HG02981 (cell line): ENCODE measurements at regions not wholly inside any gene's neighbourhood (a gene's known extent, or its start where the extent isn't known, plus 50 kb on each side); places are given as distances from the start of the nearest gene placed in this dataset.

Source experiments
- ATAC-seq: cut with Tn5 transposase; IDR thresholded peaks from one replicate; pipeline ENCODE4 v1.9.1; 2021; ENCODE audit warnings: mild to moderate bottlenecking, moderate library complexity; ENCODE audit not compliant: unreplicated experiment

GRCh38 chr15:47514200-47514652 lies 203.1 kb upstream of the SEMA6D start:
- ATAC-seq: no peak

- ATAC-seq: no peak
Measured at GRCh38 chr15:47516558-47516957, 200.7 kb upstream of the SEMA6D start.

- ATAC-seq: no peak
Measured at GRCh38 chr15:47516972-47517371, 200.3 kb upstream of the SEMA6D start.

GRCh38 chr15:47517737-47518136 lies 199.6 kb upstream of the SEMA6D start:
- no peak for ATAC-seq

GRCh38 chr15:47523681-47524475 lies 193.4 kb upstream of the SEMA6D start:
- no peak for ATAC-seq

GRCh38 chr15:47529241-47529640 lies 188.1 kb upstream of the SEMA6D start:
- ATAC-seq: no peak

GRCh38 chr15:47534673-47535072 lies 182.6 kb upstream of the SEMA6D start:
- ATAC-seq: no peak

- ATAC-seq: no peak
Measured at GRCh38 chr15:47541562-47541961, 175.7 kb upstream of the SEMA6D start.

GRCh38 chr15:47542312-47542989 lies 174.9 kb upstream of the SEMA6D start:
- no peak for ATAC-seq

GRCh38 chr15:47548231-47548630 lies 169.1 kb upstream of the SEMA6D start:
- ATAC-seq: no peak

- no peak for ATAC-seq
Measured at GRCh38 chr15:47548986-47549385, 168.3 kb upstream of the SEMA6D start.

- ATAC-seq: no peak
Measured at GRCh38 chr15:47551079-47551478, 166.2 kb upstream of the SEMA6D start.

- ATAC-seq: no peak
Measured at GRCh38 chr15:47551546-47551945, 165.8 kb upstream of the SEMA6D start.

GRCh38 chr15:47552978-47553608 lies 164.2 kb upstream of the SEMA6D start:
- no peak for ATAC-seq

GRCh38 chr15:47553947-47554346 lies 163.4 kb upstream of the SEMA6D start:
- ATAC-seq: no peak

GRCh38 chr15:47561102-47561501 lies 156.2 kb upstream of the SEMA6D start:
- ATAC-seq: no peak

- no peak for ATAC-seq
Measured at GRCh38 chr15:47565949-47566348, 151.4 kb upstream of the SEMA6D start.

GRCh38 chr15:47566610-47567009 lies 150.7 kb upstream of the SEMA6D start:
- ATAC-seq: no peak

GRCh38 chr15:47568030-47568429 lies 149.3 kb upstream of the SEMA6D start:
- ATAC-seq: no peak

GRCh38 chr15:47570044-47570443 lies 147.3 kb upstream of the SEMA6D start:
- ATAC-seq: no peak

GRCh38 chr15:47570451-47570850 lies 146.9 kb upstream of the SEMA6D start:
- ATAC-seq: no peak
